ENCODE measurements at regions not wholly inside any gene's neighbourhood (a gene's known extent, or its start where the extent isn't known, plus 50 kb on each side); places are given as distances from the start of the nearest gene placed in this dataset.
A peak's percentile ranks its signal among the peaks of the same experiment; 100 is the strongest.

DNA sequence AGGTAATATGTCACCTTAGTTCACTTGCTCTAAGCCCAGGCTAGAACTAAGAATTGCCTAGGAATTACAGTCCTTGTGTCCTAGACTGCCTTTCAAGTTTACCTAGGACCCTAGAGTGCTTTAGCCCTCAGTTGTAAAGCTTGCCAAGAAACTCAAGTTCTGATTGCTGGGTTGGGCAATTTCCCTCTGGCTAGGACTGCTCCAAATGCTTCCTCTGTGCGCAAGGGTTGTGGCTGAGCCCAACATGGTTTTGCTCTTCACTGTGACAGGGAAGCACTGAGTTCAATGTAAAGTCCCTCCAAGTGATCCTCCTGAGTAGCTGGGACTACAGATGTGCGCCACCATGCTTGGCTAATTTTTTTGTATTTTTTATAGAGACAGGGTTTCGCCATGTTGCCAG lies 102.3 kb upstream of the NEK7 start (continued):
- TF ChIP-seq MEF2A (IDR thresholded peaks at IDR 0.05; ENCODE audit: control insufficient read depth, low read depth, low read length) = no peak
- TF ChIP-seq FOSL1 (tag; conservative IDR thresholded peaks at IDR 0.05) = no peak
- TF ChIP-seq, protein P1, sequence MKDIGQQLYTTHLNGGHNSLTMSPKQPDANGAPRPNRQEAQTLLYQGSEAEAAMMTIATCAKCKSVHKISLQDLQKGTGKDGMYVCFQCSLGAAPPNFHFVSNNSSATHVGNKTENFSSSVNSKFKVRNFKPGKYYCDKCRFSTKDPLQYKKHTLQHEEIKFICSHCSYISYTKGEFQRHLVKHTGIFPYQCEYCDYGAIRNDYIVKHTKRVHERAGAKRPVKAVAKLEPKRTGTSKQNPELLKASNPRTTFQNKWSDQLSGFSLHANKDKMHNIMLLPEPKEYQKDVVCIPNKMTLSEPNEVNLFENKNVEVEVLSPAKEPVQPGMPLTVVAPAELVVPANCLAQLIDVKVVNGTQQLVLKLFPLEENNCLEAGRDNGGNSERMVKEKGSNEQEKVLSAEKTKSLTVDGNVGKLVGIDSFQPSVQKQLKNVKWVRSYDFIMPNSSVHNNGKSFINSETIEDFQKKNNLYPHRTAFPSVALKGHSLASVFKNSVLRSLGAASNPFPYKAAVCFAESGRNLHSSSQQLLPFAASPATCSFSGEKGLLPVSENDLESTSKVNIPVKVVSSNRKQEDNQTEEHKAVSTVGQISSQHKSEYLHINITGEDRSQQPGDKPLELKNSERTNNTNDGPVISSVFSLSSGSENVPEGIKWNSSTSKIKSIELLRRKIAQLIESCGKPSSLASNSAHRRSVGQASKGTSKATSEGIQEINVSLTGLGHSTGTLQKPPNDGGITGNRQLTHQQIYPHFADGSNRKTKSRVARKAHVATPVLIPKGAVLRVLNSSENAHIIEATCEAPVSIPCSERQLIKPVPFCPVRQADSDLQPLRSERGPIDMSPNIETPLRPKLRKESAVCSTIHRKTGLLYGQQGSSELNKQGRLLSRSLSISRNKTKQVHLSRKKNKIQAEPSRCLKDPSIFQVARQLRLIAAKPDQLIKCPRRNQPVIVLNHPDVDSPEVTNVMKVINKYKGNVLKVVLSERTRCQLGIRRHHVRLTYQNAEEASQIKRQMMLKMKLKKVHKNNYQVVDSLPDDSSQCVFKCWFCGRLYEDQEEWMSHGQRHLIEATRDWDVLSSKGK (CRISPR knock-in tag; IDR thresholded peaks at IDR 0.05) = no peak
- no peak for TF ChIP-seq ARID2 (IDR thresholded peaks at IDR 0.05)

DNA sequence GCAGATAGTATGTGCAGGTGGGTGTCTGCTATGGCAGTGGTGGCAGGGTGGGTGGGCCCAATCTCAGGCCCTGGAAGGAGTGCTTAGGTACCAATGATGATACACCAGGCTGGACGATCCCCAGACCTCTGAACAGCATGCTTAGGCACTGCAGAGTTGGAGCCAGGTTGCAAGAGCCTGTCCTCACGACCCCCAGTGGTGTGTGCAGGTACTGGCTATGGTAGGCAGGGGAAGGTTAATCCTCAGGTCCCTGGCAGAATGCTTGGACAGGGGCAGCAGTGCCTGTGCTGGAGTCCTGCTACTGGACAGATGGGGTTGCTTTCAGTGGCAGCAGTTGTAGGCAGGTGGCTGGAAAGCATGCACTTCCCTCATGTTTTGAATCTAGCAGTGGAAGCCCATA lies 100.5 kb upstream of the NEK7 start:
- Histone ChIP-seq H3K27me3 (ENCODE audit: control insufficient read depth in 2 of 2, insufficient read depth in 2 of 2, low read length in 2 of 2) (no peaks in the 10 kb centered on the region), H3K9me1 (ENCODE audit: control insufficient read depth, insufficient read depth, low read length) (no peaks in the 10 kb centered on the region), H3K4me1 (replicated peaks in 1 of 2; ENCODE audit: control insufficient read depth in 2 of 2, insufficient read depth in 2 of 2, low read length in 2 of 2) (no peaks in the 10 kb centered on the region), H3K27ac (ENCODE audit: extremely low read depth, low read depth, low read length) (no peak overlapping the region), H3K79me2 (ENCODE audit: control insufficient read depth, insufficient read depth, low read length) (no peaks in the 10 kb centered on the region), H3K9ac (ENCODE audit: insufficient read depth in 1 of 2, low read depth in 2 of 2, low read length in 2 of 2) (no peak overlapping the region), H4K20me1 (replicated peaks; ENCODE audit: control insufficient read depth, insufficient read depth, low read length) (no peaks in the 10 kb centered on the region), H3K9me3 (replicated peaks; ENCODE audit: control insufficient read depth, insufficient read depth, low read depth, low read length) (no peaks in the 10 kb centered on the region), H3K4me3 (no peak overlapping the region), H2AFZ (ENCODE audit: low read depth, low read length) (no peak overlapping the region), H3K4me2 (ENCODE audit: insufficient read depth, low read length) (no peak overlapping the region), H3K36me3 (ENCODE audit: control insufficient read depth, insufficient read depth, low read length) (no peaks in the 10 kb centered on the region)
- in situ Hi-C loops (cut with MboI) = no loop called here
- ChIA-PET POLR2A (interaction anchor here (2.1 kb wide), 1 partner anchor 13 kb away, joined by 5 read pairs; no protein-coding TSS in a partner anchor), CTCF (ENCODE audit: low intra/inter-chr PET ratio) (no interaction called here)
- 3% methylated on average over 2 of the region's 2 CpGs for WGBS (ENCODE audit: insufficient coverage, low coverage, missing lambda C conversion rate)
- FAIRE-seq = no peak
- DNase-seq (ENCODE audit: extremely low read depth in 1 of 4, low spot score in 3 of 4) = peak in 2 of 4 experiments; percentile 19 to 31
- intact Hi-C loops (cut with micrococcal nuclease) = no loop called here
- ATAC-seq = peak; percentile 98
- BruUV-seq (replicated peaks) = no TSS peak
- TF ChIP-seq, protein P2, sequence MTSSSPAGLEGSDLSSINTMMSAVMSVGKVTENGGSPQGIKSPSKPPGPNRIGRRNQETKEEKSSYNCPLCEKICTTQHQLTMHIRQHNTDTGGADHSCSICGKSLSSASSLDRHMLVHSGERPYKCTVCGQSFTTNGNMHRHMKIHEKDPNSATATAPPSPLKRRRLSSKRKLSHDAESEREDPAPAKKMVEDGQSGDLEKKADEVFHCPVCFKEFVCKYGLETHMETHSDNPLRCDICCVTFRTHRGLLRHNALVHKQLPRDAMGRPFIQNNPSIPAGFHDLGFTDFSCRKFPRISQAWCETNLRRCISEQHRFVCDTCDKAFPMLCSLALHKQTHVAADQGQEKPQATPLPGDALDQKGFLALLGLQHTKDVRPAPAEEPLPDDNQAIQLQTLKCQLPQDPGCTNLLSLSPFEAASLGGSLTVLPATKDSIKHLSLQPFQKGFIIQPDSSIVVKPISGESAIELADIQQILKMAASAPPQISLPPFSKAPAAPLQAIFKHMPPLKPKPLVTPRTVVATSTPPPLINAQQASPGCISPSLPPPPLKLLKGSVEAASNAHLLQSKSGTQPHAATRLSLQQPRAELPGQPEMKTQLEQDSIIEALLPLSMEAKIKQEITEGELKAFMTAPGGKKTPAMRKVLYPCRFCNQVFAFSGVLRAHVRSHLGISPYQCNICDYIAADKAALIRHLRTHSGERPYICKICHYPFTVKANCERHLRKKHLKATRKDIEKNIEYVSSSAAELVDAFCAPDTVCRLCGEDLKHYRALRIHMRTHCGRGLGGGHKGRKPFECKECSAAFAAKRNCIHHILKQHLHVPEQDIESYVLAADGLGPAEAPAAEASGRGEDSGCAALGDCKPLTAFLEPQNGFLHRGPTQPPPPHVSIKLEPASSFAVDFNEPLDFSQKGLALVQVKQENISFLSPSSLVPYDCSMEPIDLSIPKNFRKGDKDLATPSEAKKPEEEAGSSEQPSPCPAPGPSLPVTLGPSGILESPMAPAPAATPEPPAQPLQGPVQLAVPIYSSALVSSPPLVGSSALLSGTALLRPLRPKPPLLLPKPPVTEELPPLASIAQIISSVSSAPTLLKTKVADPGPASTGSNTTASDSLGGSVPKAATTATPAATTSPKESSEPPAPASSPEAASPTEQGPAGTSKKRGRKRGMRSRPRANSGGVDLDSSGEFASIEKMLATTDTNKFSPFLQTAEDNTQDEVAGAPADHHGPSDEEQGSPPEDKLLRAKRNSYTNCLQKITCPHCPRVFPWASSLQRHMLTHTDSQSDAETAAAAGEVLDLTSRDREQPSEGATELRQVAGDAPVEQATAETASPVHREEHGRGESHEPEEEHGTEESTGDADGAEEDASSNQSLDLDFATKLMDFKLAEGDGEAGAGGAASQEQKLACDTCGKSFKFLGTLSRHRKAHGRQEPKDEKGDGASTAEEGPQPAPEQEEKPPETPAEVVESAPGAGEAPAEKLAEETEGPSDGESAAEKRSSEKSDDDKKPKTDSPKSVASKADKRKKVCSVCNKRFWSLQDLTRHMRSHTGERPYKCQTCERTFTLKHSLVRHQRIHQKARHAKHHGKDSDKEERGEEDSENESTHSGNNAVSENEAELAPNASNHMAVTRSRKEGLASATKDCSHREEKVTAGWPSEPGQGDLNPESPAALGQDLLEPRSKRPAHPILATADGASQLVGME (CRISPR knock-in tag; IDR thresholded peaks at IDR 0.05) = no peak
- peak; percentile 55; the same call in 1 of the 2 replicates for TF ChIP-seq SMC3 (conservative IDR thresholded peaks at IDR 0.05; ENCODE audit: insufficient read depth, low read depth, low read length)
- TF ChIP-seq, protein P3, sequence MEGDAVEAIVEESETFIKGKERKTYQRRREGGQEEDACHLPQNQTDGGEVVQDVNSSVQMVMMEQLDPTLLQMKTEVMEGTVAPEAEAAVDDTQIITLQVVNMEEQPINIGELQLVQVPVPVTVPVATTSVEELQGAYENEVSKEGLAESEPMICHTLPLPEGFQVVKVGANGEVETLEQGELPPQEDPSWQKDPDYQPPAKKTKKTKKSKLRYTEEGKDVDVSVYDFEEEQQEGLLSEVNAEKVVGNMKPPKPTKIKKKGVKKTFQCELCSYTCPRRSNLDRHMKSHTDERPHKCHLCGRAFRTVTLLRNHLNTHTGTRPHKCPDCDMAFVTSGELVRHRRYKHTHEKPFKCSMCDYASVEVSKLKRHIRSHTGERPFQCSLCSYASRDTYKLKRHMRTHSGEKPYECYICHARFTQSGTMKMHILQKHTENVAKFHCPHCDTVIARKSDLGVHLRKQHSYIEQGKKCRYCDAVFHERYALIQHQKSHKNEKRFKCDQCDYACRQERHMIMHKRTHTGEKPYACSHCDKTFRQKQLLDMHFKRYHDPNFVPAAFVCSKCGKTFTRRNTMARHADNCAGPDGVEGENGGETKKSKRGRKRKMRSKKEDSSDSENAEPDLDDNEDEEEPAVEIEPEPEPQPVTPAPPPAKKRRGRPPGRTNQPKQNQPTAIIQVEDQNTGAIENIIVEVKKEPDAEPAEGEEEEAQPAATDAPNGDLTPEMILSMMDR (IDR thresholded peaks at IDR 0.05 in 2 of 3, conservative IDR thresholded peaks at IDR 0.05 in 1 of 3; ENCODE audit: insufficient read depth in 2 of 3, low read depth in 1 of 3, low read length in 3 of 3) = peak; percentile 47 to 60 (median 60)
- TF ChIP-seq RAD21 (CRISPR knock-in tag; conservative IDR thresholded peaks at IDR 0.05 in 1 of 2, IDR thresholded peaks at IDR 0.05 in 1 of 2) = peak in 1 of 2 experiments; percentile 52; a peak in 2 of 4 replicates

All from K562 (cell line).